WTC11 (cell line): ENCODE measurements at regions not wholly inside any gene's neighbourhood (a gene's known extent, or its start where the extent isn't known, plus 50 kb on each side); places are given as distances from the start of the nearest gene placed in this dataset.
"Not testable (repeated sequence)": the region's sequence is repeated elsewhere in the genome, so short reads cannot be mapped to it uniquely, and the experiment has no call there.

Source experiments
- ATAC-seq: fragments of 200-7000 bp; cut with Tn5 transposase; 2 replicates; pipeline ENCODE4 v1.10.0; 2021; ENCODE audit warnings: mild to moderate bottlenecking, moderate library complexity
- CTCF ChIA-PET: fragments of 300-600 bp; sonication (Branson Sonifier 250); formaldehyde crosslinking; loops from one replicate; lab custom pipeline; 2021; ENCODE audit warnings: antibody characterized with exemption; lab: Charles Lee
- POLR2A ChIA-PET: fragments of 350-600 bp; sonication (Branson Sonifier 250); formaldehyde crosslinking; loops from one replicate; lab custom pipeline; 2021; ENCODE audit warnings: antibody characterized with exemption; lab: Charles Lee
- DNase-seq: peaks from one replicate; pipeline ENCODE4 v3.0.0; 2021; ENCODE audit warnings: low spot score
- H3K27ac Mint-ChIP-seq: 2 replicates; pipeline ENCODE4 v1.8.0; 2021; ENCODE audit warnings: mixed read lengths
- H3K27me3 Mint-ChIP-seq: 2 replicates; pipeline ENCODE4 v1.8.0; 2021; ENCODE audit warnings: low read depth, mild to moderate bottlenecking, moderate library complexity, mixed read lengths
- H3K36me3 Mint-ChIP-seq: 2 replicates; pipeline ENCODE4 v1.8.0; 2021; ENCODE audit warnings: mixed read lengths
- H3K4me1 Mint-ChIP-seq: 2 replicates; pipeline ENCODE4 v1.8.0; 2022; ENCODE audit warnings: mixed read lengths
- H3K4me3 Mint-ChIP-seq: 2 replicates; pipeline ENCODE4 v1.8.0; 2021; ENCODE audit warnings: mild to moderate bottlenecking, moderate library complexity, mixed read lengths
- H3K9me3 Mint-ChIP-seq: 2 replicates; pipeline ENCODE4 v1.8.0; 2021; ENCODE audit warnings: mixed read lengths
- ARID4B ChIP-seq: sonication (generic); formaldehyde crosslinking; IDR thresholded peaks from 2 replicates; pipeline ENCODE4 v1.8.0; 2023; ENCODE audit warnings: missing genetic modification reagents, mild to moderate bottlenecking, borderline replicate concordance
- CTCF ChIP-seq: fragments of 200-600 bp; IDR thresholded peaks from 2 replicates; pipeline ENCODE4 v1.8.0; 2022; ENCODE audit warnings: antibody characterized with exemption
- E2F4 ChIP-seq: sonication (generic); formaldehyde crosslinking; IDR thresholded peaks from 2 replicates; pipeline ENCODE4 v1.8.1; 2022; ENCODE audit warnings: low read depth, mild to moderate bottlenecking, moderate library complexity, missing genetic modification reagents, borderline replicate concordance
- ERG ChIP-seq: fragments of 250-450 bp; sonication (Bioruptor Pico); IDR thresholded peaks from 2 replicates; pipeline ENCODE4 v1.8.0; 2021; ENCODE audit warnings: mild to moderate bottlenecking
- ESRRA ChIP-seq: sonication (generic); formaldehyde crosslinking; IDR thresholded peaks from 2 replicates; pipeline ENCODE4 v1.8.1; 2022; ENCODE audit warnings: mild to moderate bottlenecking, missing genetic modification reagents, borderline replicate concordance
- HMGA2 ChIP-seq: fragments of 250-450 bp; sonication (Bioruptor Pico); IDR thresholded peaks from 2 replicates; pipeline ENCODE4 v1.4.0; 2021; ENCODE audit warnings: mild to moderate bottlenecking, moderate library complexity
- MYBL2 ChIP-seq: sonication (generic); formaldehyde crosslinking; IDR thresholded peaks from 2 replicates; pipeline ENCODE4 v1.8.1; 2023; ENCODE audit warnings: mild to moderate bottlenecking, moderate library complexity, missing genetic modification reagents
- NFE2L1 ChIP-seq: sonication (generic); formaldehyde crosslinking; IDR thresholded peaks from 2 replicates; pipeline ENCODE4 v1.8.1; 2023; ENCODE audit warnings: missing genetic modification reagents
- NFYB ChIP-seq: sonication (generic); formaldehyde crosslinking; conservative IDR thresholded peaks from 2 replicates; pipeline ENCODE4 v1.8.0; 2022; ENCODE audit warnings: low read depth, missing genetic modification reagents
- PRRX2 ChIP-seq: fragments of 250-450 bp; sonication (Bioruptor Pico); IDR thresholded peaks from 2 replicates; pipeline ENCODE4 v1.8.0; 2021; ENCODE audit warnings: mild to moderate bottlenecking
- SOX15 ChIP-seq: fragments of 250-450 bp; sonication (Bioruptor Pico); IDR thresholded peaks from 2 replicates; pipeline ENCODE4 v1.9.0; 2021; ENCODE audit warnings: mild to moderate bottlenecking
- TCF7 ChIP-seq: sonication (generic); formaldehyde crosslinking; IDR thresholded peaks from 2 replicates; pipeline ENCODE4 v1.8.0; 2022; ENCODE audit warnings: mild to moderate bottlenecking, low read depth, missing genetic modification reagents, moderate library complexity
- TEAD1 ChIP-seq: sonication (generic); formaldehyde crosslinking; IDR thresholded peaks from 2 replicates; pipeline ENCODE4 v1.8.0; 2022; ENCODE audit warnings: mild to moderate bottlenecking, missing genetic modification reagents
- TP53 ChIP-seq: sonication (generic); formaldehyde crosslinking; IDR thresholded peaks from 2 replicates; pipeline ENCODE4 v1.8.1; 2023; ENCODE audit warnings: mild to moderate bottlenecking, missing genetic modification reagents
- ZNF138 ChIP-seq: sonication (generic); formaldehyde crosslinking; conservative IDR thresholded peaks from 2 replicates; pipeline ENCODE4 v1.8.1; 2022; ENCODE audit warnings: mild to moderate bottlenecking, moderate library complexity, missing genetic modification reagents
- TF ChIP-seq, protein P1 (sequence below): sonication (generic); formaldehyde crosslinking; IDR thresholded peaks from 2 replicates; pipeline ENCODE4 v1.8.0; 2022; ENCODE audit warnings: mild to moderate bottlenecking, missing genetic modification reagents

DNA sequence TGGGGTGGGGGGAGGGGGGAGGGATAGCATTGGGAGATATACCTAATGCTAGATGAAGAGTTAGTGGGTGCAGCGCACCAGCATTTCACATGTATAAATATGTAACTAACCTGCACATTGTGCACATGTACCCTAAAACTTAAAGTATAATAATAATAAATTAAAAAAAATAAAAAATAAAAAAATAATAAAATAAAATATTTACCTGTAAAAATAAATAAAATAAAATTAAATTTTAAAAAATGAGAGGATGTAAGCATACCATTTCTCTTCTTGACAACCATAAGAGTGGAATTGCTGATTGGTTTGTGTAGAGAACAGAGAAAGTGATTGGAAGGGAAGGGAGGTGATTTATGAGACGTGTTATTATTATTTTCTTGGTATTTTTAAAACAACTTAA is 609.5 kb upstream of the CYLC2 start:
- H3K27me3 Mint-ChIP-seq, H3K4me3 Mint-ChIP-seq, CTCF ChIA-PET, H3K36me3 Mint-ChIP-seq, DNase-seq, POLR2A ChIA-PET, ATAC-seq: not testable (repeated sequence)
- H3K9me3 Mint-ChIP-seq = peaks cover 32% of the 10 kb centered on the region
- TF ChIP-seq HMGA2 (CRISPR knock-in tag) = peak; percentile 98
- TF ChIP-seq, all 79 proteins: peak for 1; not testable (repeated sequence) for 78
- H3K4me1 Mint-ChIP-seq, H3K27ac Mint-ChIP-seq: not testable (repeated sequence)

GRCh38 chr9:102362470-102363132 is 624.2 kb upstream of the GRIN3A start:
- Mint-ChIP-seq H3K9me3 (peaks cover 18% of the 10 kb centered on the region), H3K4me3 (no peak overlapping the region)
- CTCF ChIA-PET = no interaction called here

DNA sequence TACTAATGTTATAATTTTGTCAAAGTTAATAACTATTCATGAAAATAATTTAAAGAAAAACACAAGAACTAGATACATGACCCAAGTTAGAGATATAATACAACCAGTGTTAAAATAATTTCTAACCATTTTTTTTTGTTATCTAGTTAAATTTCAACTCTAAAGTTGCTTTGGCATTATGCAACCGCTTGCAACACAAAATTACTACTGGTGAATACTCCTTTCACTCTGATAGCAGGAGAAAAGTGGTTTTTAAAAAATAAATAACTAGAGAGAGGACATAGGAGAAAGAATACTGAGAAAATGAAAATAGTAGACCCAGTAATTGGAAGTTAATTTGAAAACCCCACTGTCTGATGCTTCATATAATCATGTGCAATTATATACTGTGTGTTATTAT is 622.4 kb upstream of the GRIN3A start:
- no peak for DNase-seq
- Mint-ChIP-seq H3K27me3 (peaks cover 2% of the 10 kb centered on the region), H3K4me3 (no peak overlapping the region), H3K36me3 (peaks cover 10% of the 10 kb centered on the region), H3K27ac (no peak overlapping the region), H3K9me3 (peaks cover 18% of the 10 kb centered on the region), H3K4me1 (0 out of 2 replicates have a peak, but pooled peaks cover 2% of the 10 kb centered on the region)
- POLR2A ChIA-PET = interaction anchor here (0.6 kb wide), 1 partner anchor 112 kb away, joined by 3 read pairs; no protein-coding TSS in a partner anchor
- no peak for ATAC-seq
- CTCF ChIA-PET = no interaction called here
- no peak for TF ChIP-seq HMGA2 (CRISPR knock-in tag)
- TF ChIP-seq MYBL2 (CRISPR knock-in tag) = no peak
- TF ChIP-seq ERG (CRISPR knock-in tag) = no peak

More at GRCh38 chr9:102362470-102363132, 624.2 kb upstream of the GRIN3A start:
- no peak for TF ChIP-seq E2F4 (CRISPR knock-in tag)
- TF ChIP-seq ESRRA (CRISPR knock-in tag) = no peak
- no peak for TF ChIP-seq SOX15
- no peak for TF ChIP-seq ARID4B (CRISPR knock-in tag)
- TF ChIP-seq TEAD1 = no peak
- POLR2A ChIA-PET = no interaction called here
- H3K36me3 Mint-ChIP-seq = peaks cover 3% of the 10 kb centered on the region
- no peak for DNase-seq
- H3K4me1 Mint-ChIP-seq = 0 out of 2 replicates have a peak, but pooled peaks cover 2% of the 10 kb centered on the region
- ATAC-seq = peak; percentile 38; the same call in 1 of the 2 replicates
- no peaks in the 10 kb centered on the region for H3K27me3 Mint-ChIP-seq
- H3K27ac Mint-ChIP-seq = no peak overlapping the region

- no peaks in the 10 kb centered on the region for H3K4me1 Mint-ChIP-seq
- no peak overlapping the region for H3K27ac Mint-ChIP-seq
- TF ChIP-seq PRRX2 (CRISPR knock-in tag) = no peak
- no peak for TF ChIP-seq NFE2L1
- TF ChIP-seq, protein P1, sequence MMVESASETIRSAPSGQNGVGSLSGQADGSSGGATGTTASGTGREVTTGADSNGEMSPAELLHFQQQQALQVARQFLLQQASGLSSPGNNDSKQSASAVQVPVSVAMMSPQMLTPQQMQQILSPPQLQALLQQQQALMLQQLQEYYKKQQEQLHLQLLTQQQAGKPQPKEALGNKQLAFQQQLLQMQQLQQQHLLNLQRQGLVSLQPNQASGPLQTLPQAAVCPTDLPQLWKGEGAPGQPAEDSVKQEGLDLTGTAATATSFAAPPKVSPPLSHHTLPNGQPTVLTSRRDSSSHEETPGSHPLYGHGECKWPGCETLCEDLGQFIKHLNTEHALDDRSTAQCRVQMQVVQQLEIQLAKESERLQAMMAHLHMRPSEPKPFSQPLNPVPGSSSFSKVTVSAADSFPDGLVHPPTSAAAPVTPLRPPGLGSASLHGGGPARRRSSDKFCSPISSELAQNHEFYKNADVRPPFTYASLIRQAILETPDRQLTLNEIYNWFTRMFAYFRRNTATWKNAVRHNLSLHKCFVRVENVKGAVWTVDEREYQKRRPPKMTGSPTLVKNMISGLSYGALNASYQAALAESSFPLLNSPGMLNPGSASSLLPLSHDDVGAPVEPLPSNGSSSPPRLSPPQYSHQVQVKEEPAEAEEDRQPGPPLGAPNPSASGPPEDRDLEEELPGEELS (CRISPR knock-in tag) = no peak
- TF ChIP-seq CTCF = no peak
- TF ChIP-seq TP53 (CRISPR knock-in tag) = no peak
- TF ChIP-seq TCF7 (CRISPR knock-in tag) = no peak
- TF ChIP-seq NFYB = no peak
- TF ChIP-seq ZNF138 (CRISPR knock-in tag) = no peak
- TF ChIP-seq ESRRA (CRISPR knock-in tag) = no peak
- peaks cover 13% of the 10 kb centered on the region for H3K36me3 Mint-ChIP-seq
- H3K4me3 Mint-ChIP-seq = no peak overlapping the region
- no peak for ATAC-seq
- H3K9me3 Mint-ChIP-seq = peaks cover 21% of the 10 kb centered on the region
- CTCF ChIA-PET = no interaction called here
- POLR2A ChIA-PET = no interaction called here
- peak; percentile 24 for DNase-seq
- peaks cover 4% of the 10 kb centered on the region for H3K27me3 Mint-ChIP-seq
Observed at GRCh38 chr9:102355982-102356381, 617.5 kb upstream of the GRIN3A start.
